ENCODE measurements at regions not wholly inside any gene's neighbourhood (a gene's known extent, or its start where the extent isn't known, plus 50 kb on each side); places are given as distances from the start of the nearest gene placed in this dataset.

DNA sequence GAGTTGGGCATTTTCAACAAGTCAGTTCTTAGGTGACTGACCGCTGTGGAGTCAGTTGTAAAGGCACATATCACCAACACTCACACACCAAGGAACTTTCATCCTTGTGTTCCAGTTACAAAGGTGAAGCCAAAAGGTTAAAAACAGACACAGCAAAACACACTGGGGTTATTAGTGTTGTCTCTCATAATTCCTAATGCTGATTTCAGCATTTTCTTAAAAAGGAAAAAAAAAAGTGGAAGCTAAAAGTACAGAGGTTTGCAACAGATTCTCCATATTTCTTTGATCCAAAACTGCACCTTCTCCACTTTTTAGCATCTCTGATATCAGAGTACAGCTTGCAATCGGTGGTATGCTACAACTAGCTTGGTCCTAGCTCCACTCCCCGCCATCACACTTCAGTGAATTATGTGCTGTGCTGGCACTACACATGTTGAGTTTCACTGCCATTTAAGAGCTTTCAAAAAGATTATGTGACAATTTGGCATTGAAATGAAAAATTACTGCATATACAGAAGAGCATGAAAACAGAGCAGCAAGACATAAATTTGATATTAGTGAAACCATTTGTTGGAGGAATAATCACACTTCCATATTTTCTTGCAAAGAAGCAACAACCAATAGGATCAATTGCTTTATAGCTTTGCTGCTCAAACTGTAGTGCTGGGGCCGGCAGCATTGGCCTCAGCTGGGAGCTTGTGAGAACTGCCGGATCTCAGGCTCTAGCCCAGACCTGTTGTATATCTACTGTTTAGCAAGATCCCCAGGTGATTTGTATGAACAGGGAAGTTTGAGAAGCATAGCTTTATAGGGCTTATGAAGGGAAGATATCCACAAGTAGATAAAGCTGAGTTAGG is 62.3 kb upstream of the DAPL1 start:
- no peaks in the 10 kb centered on the region for H3K36me3 Mint-ChIP-seq
- H3K4me3 Mint-ChIP-seq, result no peak overlapping the region
- no peaks in the 10 kb centered on the region for H3K4me1 Mint-ChIP-seq
- no peak overlapping the region for H3K27ac Mint-ChIP-seq
- no peak for DNase-seq
- ATAC-seq (ENCODE audit: low read depth), result no peak
- H3K27me3 Mint-ChIP-seq, result peaks cover 10% of the 10 kb centered on the region
- H3K9me3 Mint-ChIP-seq, result no peaks in the 10 kb centered on the region
- POLR2A ChIA-PET, result no interaction called here

DNA sequence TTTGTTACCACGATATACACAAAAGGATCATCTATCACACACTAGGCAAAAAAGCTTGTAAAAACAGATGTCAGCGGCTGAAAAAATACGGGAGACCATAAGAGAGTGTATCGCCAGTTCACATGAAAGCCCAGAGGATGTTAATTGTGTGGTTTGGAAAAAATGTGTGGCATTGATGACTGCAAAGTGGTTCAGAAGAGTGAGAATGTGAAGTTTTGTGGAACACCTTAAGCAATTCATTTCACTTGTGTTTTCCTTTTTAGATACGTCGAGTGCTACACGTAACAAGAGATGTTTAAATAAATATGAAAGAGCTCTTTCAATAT is 61.7 kb upstream of the DAPL1 start:
- Mint-ChIP-seq H3K27me3 (peaks cover 10% of the 10 kb centered on the region), H3K4me1 (no peaks in the 10 kb centered on the region)
- no peak for ATAC-seq (ENCODE audit: low read depth)

GRCh38 chr2:158734442-158734841 is 60.7 kb upstream of the DAPL1 start:
- no peak overlapping the region for H3K4me3 Mint-ChIP-seq
- POLR2A ChIA-PET, result no interaction called here
- H3K27ac Mint-ChIP-seq, result no peak overlapping the region
- ATAC-seq (ENCODE audit: low read depth) (no peak), DNase-seq (no peak)
- H3K9me3 Mint-ChIP-seq, result no peaks in the 10 kb centered on the region
- peaks cover 10% of the 10 kb centered on the region for H3K27me3 Mint-ChIP-seq
- H3K4me1 Mint-ChIP-seq, result no peaks in the 10 kb centered on the region
- no peaks in the 10 kb centered on the region for H3K36me3 Mint-ChIP-seq

More for the DNA sequence above, 61.7 kb upstream of the DAPL1 start:
- H3K9me3 Mint-ChIP-seq, result no peaks in the 10 kb centered on the region
- no peaks in the 10 kb centered on the region for H3K36me3 Mint-ChIP-seq
- H3K27ac Mint-ChIP-seq, result no peak overlapping the region
- POLR2A ChIA-PET, result no interaction called here
- DNase-seq, result no peak
- H3K4me3 Mint-ChIP-seq, result no peak overlapping the region

- H3K4me1 Mint-ChIP-seq, result no peaks in the 10 kb centered on the region
- ATAC-seq (ENCODE audit: low read depth) (no peak), DNase-seq (no peak)
- POLR2A ChIA-PET, result no interaction called here
- H3K27ac Mint-ChIP-seq, result no peak overlapping the region
- no peaks in the 10 kb centered on the region for H3K36me3 Mint-ChIP-seq
- H3K27me3 Mint-ChIP-seq, result peaks cover 10% of the 10 kb centered on the region
- no peaks in the 10 kb centered on the region for H3K9me3 Mint-ChIP-seq
- no peak overlapping the region for H3K4me3 Mint-ChIP-seq
Observed at GRCh38 chr2:158735822-158736580, 59.1 kb upstream of the DAPL1 start.

DNA sequence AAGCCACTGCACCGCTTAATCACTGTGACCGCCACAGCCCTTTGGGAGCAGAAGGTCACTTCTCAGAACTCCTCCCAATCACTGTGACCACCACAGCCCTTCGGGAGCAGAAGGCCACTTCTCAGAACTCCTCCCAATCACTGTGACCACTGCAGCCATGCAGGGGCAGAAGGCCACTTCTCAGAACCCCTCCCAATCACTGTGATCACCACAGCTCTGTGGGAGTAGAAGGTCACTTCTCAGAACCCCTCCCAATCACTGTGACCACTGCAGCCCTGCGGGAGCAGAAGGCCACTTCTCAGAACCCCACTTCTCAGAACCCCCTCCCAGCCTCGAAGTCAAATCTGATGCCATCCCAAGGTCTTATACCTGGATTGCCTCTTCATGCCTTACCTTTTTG is 56.8 kb upstream of the DAPL1 start:
- no peak for ATAC-seq (ENCODE audit: low read depth)
- H3K27me3 Mint-ChIP-seq, result peaks cover 3% of the 10 kb centered on the region
- POLR2A ChIA-PET, result no interaction called here

DNA sequence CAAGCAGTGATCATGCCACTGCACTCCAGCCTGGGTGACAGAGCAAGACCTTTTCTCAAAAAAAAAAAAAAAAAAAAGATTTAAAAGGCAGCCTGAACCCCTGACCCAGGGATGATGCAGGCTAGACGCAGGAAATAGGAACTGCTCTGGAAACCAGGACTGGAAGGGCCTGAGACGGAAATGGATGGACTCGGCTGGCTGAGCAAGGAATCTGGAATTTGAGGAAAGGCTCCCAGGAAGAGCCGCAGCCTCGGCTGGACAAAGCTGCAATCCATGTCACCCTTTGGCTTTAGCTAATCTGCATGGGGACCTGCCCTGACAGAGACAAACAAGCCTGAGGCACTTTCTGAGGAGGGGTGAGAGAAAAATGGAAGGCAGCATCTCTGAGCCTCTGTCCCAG is 55.0 kb upstream of the DAPL1 start:
- no peaks in the 10 kb centered on the region for H3K36me3 Mint-ChIP-seq
- peaks cover 3% of the 10 kb centered on the region for H3K27me3 Mint-ChIP-seq
- no peaks in the 10 kb centered on the region for H3K9me3 Mint-ChIP-seq
- no peak for DNase-seq
- H3K27ac Mint-ChIP-seq, result no peak overlapping the region
- no peak overlapping the region for H3K4me3 Mint-ChIP-seq
- POLR2A ChIA-PET, result no interaction called here
- ATAC-seq (ENCODE audit: low read depth), result no peak
- H3K4me1 Mint-ChIP-seq, result peaks cover 6% of the 10 kb centered on the region

More for the DNA sequence above, 56.8 kb upstream of the DAPL1 start:
- no peak overlapping the region for H3K4me3 Mint-ChIP-seq
- no peak for DNase-seq
- H3K27ac Mint-ChIP-seq, result no peak overlapping the region
- no peaks in the 10 kb centered on the region for H3K4me1 Mint-ChIP-seq
- no peaks in the 10 kb centered on the region for H3K9me3 Mint-ChIP-seq
- no peaks in the 10 kb centered on the region for H3K36me3 Mint-ChIP-seq

- POLR2A ChIA-PET, result no interaction called here
- ATAC-seq (ENCODE audit: low read depth) (no peak), DNase-seq (no peak)
- no peaks in the 10 kb centered on the region for H3K9me3 Mint-ChIP-seq
- no peak overlapping the region for H3K4me3 Mint-ChIP-seq
- H3K27ac Mint-ChIP-seq, result no peak overlapping the region
- H3K36me3 Mint-ChIP-seq, result no peaks in the 10 kb centered on the region
- peaks cover 6% of the 10 kb centered on the region for H3K4me1 Mint-ChIP-seq
- peaks cover 3% of the 10 kb centered on the region for H3K27me3 Mint-ChIP-seq
Observed at GRCh38 chr2:158740621-158741020, 54.5 kb upstream of the DAPL1 start.

- POLR2A ChIA-PET, result interaction anchor here (0.6 kb wide), 1 partner anchor 229 kb away, joined by 3 read pairs; no protein-coding TSS in a partner anchor
- Mint-ChIP-seq H3K4me1 (peaks cover 6% of the 10 kb centered on the region), H3K27ac (no peak overlapping the region), H3K36me3 (no peaks in the 10 kb centered on the region), H3K4me3 (no peak overlapping the region), H3K9me3 (no peaks in the 10 kb centered on the region), H3K27me3 (peaks cover 7% of the 10 kb centered on the region)
- ATAC-seq (ENCODE audit: low read depth) (no peak), DNase-seq (no peak)
Observed at GRCh38 chr2:158741625-158742024, 53.5 kb upstream of the DAPL1 start.

DNA sequence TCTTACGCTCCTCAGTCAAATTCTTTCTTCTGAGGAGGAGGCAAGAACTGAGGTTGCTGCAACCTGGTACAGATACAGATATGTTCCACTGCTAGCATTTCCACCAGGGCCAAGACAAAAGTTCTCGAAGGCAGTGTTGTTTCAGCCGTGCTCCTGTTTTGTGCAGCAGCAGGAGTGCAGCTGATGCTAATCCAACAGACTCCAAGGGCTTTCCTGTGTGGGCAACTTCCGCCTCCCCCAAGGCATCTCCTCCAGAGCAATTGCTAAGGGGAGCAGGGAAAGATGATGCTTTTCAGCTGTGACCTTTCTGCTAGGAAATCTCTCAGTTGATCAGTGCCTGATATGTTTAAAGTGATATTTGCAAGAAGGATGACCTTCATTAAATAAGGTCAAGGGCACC is 52.6 kb upstream of the DAPL1 start:
- POLR2A ChIA-PET, result no interaction called here
- H3K27ac Mint-ChIP-seq, result no peak overlapping the region
- DNase-seq, result no peak

DNA sequence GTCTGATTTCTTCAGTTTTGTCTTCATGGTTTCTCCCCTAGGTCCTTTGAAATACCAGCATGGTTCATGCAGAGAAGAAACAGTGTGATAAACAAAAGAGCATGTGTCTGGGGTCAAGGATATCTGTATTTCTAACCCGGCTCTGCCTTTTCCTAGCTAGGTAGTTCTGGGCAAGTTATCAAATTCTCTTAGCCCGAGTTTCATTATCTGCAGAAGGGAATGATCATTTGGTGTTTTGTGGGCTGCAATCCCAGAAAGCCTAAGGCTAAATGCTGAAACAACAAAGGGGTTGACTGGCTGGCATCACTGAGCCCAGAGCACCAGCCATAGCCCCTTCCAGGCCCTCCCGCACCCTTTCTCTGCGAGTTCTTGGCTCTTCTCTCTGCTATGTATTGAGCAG is 51.7 kb upstream of the DAPL1 start:
- Mint-ChIP-seq H3K4me3 (no peak overlapping the region), H3K36me3 (no peaks in the 10 kb centered on the region), H3K27me3 (peaks cover 6% of the 10 kb centered on the region), H3K4me1 (peaks cover 6% of the 10 kb centered on the region), H3K27ac (no peak overlapping the region), H3K9me3 (no peaks in the 10 kb centered on the region)
- ATAC-seq (ENCODE audit: low read depth) (no peak), DNase-seq (no peak)
- POLR2A ChIA-PET, result interaction anchor here (0.6 kb wide), 1 partner anchor 449 kb away, joined by 4 read pairs; no protein-coding TSS in a partner anchor

More for the DNA sequence above, 52.6 kb upstream of the DAPL1 start:
- Mint-ChIP-seq H3K4me3 (no peak overlapping the region), H3K27me3 (peaks cover 6% of the 10 kb centered on the region), H3K4me1 (peaks cover 6% of the 10 kb centered on the region), H3K9me3 (no peaks in the 10 kb centered on the region), H3K36me3 (no peaks in the 10 kb centered on the region)
- ATAC-seq (ENCODE audit: low read depth), result no peak

- POLR2A ChIA-PET, result no interaction called here
- Mint-ChIP-seq H3K27ac (no peak overlapping the region), H3K36me3 (no peaks in the 10 kb centered on the region), H3K4me3 (no peak overlapping the region), H3K9me3 (no peaks in the 10 kb centered on the region), H3K27me3 (peaks cover 8% of the 10 kb centered on the region), H3K4me1 (peaks cover 6% of the 10 kb centered on the region)
- ATAC-seq (ENCODE audit: low read depth) (no peak), DNase-seq (no peak)
Observed at GRCh38 chr2:158743879-158744278, 51.2 kb upstream of the DAPL1 start.

- peaks cover 6% of the 10 kb centered on the region for H3K4me1 Mint-ChIP-seq
- peaks cover 9% of the 10 kb centered on the region for H3K27me3 Mint-ChIP-seq
- H3K27ac Mint-ChIP-seq, result no peak overlapping the region
- no peak overlapping the region for H3K4me3 Mint-ChIP-seq
- H3K36me3 Mint-ChIP-seq, result no peaks in the 10 kb centered on the region
- POLR2A ChIA-PET, result no interaction called here
- ATAC-seq (ENCODE audit: low read depth) (no peak), DNase-seq (no peak)
- H3K9me3 Mint-ChIP-seq, result no peaks in the 10 kb centered on the region
Observed at GRCh38 chr2:158745067-158745865, 49.9 kb upstream of the DAPL1 start.

All from activated naive CD8-positive, alpha-beta T cell treated with anti-CD3 and anti-CD28 coated beads, Interleukin-2, amount 10 ng/mL, durations not matched to agents 7 days and 5 days (primary cell).